ENCODE measurements at regions not wholly inside any gene's neighbourhood (a gene's known extent, or its start where the extent isn't known, plus 50 kb on each side); places are given as distances from the start of the nearest gene placed in this dataset.
"Not testable (repeated sequence)": the region's sequence is repeated elsewhere in the genome, so short reads cannot be mapped to it uniquely, and the experiment has no call there.

DNA sequence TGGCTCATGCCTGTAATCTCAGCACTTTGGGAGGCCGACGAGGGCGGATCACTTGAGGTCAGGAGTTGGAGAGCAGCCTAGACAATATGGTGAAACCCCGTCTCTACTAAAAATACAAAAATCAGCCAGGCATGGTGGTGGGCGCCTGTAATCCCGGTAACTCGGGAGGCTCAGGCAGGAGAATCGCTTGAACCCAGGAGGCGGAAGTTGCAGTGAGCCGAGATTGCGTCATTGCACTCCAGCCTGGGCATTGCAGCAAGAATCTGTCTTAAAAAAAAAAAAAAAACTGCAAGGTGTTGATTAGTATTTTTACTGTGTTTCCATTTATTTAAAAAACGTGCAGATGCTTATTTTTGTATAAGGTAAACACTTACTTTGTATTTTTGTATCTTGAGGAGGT, 152.0 kb upstream of the HS3ST4 start:
- TF ChIP-seq, protein P1, sequence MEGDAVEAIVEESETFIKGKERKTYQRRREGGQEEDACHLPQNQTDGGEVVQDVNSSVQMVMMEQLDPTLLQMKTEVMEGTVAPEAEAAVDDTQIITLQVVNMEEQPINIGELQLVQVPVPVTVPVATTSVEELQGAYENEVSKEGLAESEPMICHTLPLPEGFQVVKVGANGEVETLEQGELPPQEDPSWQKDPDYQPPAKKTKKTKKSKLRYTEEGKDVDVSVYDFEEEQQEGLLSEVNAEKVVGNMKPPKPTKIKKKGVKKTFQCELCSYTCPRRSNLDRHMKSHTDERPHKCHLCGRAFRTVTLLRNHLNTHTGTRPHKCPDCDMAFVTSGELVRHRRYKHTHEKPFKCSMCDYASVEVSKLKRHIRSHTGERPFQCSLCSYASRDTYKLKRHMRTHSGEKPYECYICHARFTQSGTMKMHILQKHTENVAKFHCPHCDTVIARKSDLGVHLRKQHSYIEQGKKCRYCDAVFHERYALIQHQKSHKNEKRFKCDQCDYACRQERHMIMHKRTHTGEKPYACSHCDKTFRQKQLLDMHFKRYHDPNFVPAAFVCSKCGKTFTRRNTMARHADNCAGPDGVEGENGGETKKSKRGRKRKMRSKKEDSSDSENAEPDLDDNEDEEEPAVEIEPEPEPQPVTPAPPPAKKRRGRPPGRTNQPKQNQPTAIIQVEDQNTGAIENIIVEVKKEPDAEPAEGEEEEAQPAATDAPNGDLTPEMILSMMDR (IDR thresholded peaks at IDR 0.05 in 4 of 5, conservative IDR thresholded peaks at IDR 0.05 in 1 of 5) = not testable (repeated sequence)
- TF ChIP-seq POLR2A (IDR thresholded peaks at IDR 0.05) = not testable (repeated sequence)

All from gastrocnemius medialis (tissue), 4 donors.